Activated CD4-positive, alpha-beta memory T cell treated with anti-CD3 and anti-CD28 coated beads, Interleukin-2, amount 10 ng/mL, durations not matched to agents 7 days and 5 days (primary cell): ENCODE measurements at regions not wholly inside any gene's neighbourhood (a gene's known extent, or its start where the extent isn't known, plus 50 kb on each side); places are given as distances from the start of the nearest gene placed in this dataset.

Source experiments
- CTCF ChIA-PET: fragments of 350-600 bp; sonication (Branson Sonifier 250); formaldehyde crosslinking; loops from one replicate; lab custom pipeline; 2021; ENCODE audit warnings: antibody characterized with exemption, inconsistent platforms; lab: Charles Lee
- POLR2A ChIA-PET: fragments of 350-600 bp; sonication (Branson Sonifier 250); formaldehyde crosslinking; loops from one replicate; lab custom pipeline; 2021; ENCODE audit warnings: antibody characterized with exemption; lab: Charles Lee
- DNase-seq: peaks from one replicate; pipeline ENCODE4 v3.0.0-alpha.2; 2020
- H3K27ac Mint-ChIP-seq: one replicate; pipeline ENCODE4 v1.8.0; 2021; ENCODE audit warnings: mild to moderate bottlenecking, mixed read lengths
- H3K27me3 Mint-ChIP-seq: one replicate; pipeline ENCODE4 v1.8.0; 2021; ENCODE audit warnings: mixed read lengths
- H3K36me3 Mint-ChIP-seq: one replicate; pipeline ENCODE4 v1.8.0; 2021; ENCODE audit warnings: low read depth, mixed read lengths
- H3K4me1 Mint-ChIP-seq: one replicate; pipeline ENCODE4 v1.8.0; 2021; ENCODE audit warnings: mixed read lengths
- H3K4me3 Mint-ChIP-seq: one replicate; pipeline ENCODE4 v1.8.0; 2021; ENCODE audit warnings: mild to moderate bottlenecking, mixed read lengths
- H3K9me3 Mint-ChIP-seq: one replicate; pipeline ENCODE4 v1.8.0; 2021; ENCODE audit warnings: mixed read lengths

DNA sequence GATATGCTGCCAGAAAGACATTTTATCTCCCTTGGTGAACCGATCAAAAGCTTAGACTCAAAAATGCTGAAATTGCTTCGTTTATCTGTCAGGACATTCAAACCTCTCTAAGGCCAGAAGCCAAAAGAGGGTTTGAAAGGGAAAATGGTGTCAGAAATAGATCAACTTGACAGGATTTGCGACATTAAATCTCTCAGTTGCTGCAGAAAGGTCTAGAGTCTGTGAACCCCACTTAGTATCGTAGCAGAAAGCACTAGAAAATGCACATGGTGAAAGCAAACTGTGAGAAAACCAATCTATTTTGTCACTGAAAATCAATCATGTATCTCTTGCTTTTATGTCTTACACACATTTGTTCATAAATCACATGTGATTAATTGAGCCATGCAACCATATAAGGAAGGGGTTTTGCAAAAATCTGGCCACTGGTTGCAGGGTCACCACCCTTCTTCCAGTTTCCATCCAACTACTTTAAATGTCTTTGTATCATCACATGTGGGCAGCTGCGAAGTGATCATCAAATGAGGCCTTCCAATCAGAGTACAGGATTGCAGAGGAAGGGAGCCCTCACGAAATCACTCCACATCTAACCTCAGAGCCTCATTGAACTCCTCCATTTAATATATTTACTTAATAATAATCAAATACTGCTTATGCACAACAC, 347.2 kb upstream of the ANXA10 start:
- DNase-seq: no peak
- H3K27ac Mint-ChIP-seq: no peak overlapping the region
- peaks cover 8% of the 10 kb centered on the region for H3K9me3 Mint-ChIP-seq
- no peaks in the 10 kb centered on the region for H3K27me3 Mint-ChIP-seq
- no peaks in the 10 kb centered on the region for H3K4me1 Mint-ChIP-seq
- POLR2A ChIA-PET: no interaction called here
- CTCF ChIA-PET: no interaction called here
- no peaks in the 10 kb centered on the region for H3K36me3 Mint-ChIP-seq
- H3K4me3 Mint-ChIP-seq: no peak overlapping the region

DNA sequence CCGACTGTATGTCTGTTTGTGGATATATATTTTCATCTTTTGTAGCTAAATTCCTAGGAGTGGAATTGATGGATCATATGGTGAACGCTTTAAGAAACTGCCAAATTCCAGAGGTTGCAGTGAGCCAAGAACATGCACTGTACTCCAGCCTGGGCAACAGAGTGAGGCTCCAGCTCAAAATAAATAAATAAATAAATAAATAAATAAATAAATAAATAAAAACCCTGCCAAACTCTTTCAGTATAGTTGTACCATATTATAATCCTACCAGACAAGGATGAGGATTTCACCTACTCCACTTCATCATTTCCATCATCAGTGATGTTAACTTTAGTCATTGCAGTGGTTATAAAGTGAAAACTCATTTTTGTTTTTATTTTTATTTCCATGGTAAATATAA, 325.1 kb upstream of the ANXA10 start:
- no peaks in the 10 kb centered on the region for H3K36me3 Mint-ChIP-seq
- H3K4me1 Mint-ChIP-seq: no peaks in the 10 kb centered on the region
- no peaks in the 10 kb centered on the region for H3K27me3 Mint-ChIP-seq
- no peak for DNase-seq
- ChIA-PET POLR2A (no interaction called here), CTCF (no interaction called here)
- H3K9me3 Mint-ChIP-seq: peaks cover 7% of the 10 kb centered on the region
- H3K27ac Mint-ChIP-seq: no peak overlapping the region
- no peak overlapping the region for H3K4me3 Mint-ChIP-seq

DNA sequence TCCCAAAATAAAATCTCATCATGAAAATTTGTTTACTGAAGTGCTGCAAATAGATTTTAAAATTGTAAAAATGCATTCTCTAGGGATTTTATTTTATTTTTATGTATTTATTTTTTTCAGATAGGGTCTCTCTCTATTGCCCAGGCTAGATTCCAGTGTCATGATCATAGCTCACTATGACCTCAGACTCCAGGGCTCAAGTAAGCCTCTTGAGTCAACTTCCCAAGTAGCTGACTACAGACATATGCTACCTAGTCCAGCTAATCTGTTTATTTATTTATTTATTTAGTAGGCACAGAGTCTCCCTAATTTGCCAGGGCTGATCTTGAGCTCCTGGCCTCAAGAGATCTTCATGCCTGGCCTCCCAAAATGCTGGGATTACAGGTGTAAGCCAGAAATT, 317.7 kb upstream of the ANXA10 start:
- CTCF ChIA-PET: no interaction called here
- no peak overlapping the region for H3K4me3 Mint-ChIP-seq
- H3K4me1 Mint-ChIP-seq: no peaks in the 10 kb centered on the region
- H3K27me3 Mint-ChIP-seq: no peaks in the 10 kb centered on the region
- no peaks in the 10 kb centered on the region for H3K36me3 Mint-ChIP-seq
- no peak overlapping the region for H3K27ac Mint-ChIP-seq
- no peak for DNase-seq
- POLR2A ChIA-PET: no interaction called here
- H3K9me3 Mint-ChIP-seq: no peaks in the 10 kb centered on the region

DNA sequence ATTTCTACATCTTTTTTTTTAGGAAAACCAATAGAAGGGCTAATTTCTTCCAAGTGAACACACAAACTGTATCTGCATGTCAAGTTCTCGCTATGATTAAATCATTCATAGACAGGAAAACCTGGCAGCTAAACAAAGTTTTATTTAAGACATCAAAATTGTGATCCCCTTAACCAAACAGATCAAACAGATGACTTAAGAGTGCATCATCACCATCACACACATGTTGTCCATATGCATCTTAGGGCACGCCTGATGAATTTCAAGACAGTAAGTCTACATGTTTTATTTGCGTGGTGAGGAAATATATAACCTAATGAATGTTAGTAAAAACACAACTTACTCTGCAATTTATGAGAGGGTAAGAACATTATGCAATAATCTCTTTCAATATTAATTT, 317.0 kb upstream of the ANXA10 start:
- H3K4me1 Mint-ChIP-seq: no peaks in the 10 kb centered on the region
- no peaks in the 10 kb centered on the region for H3K27me3 Mint-ChIP-seq
- ChIA-PET CTCF (no interaction called here), POLR2A (no interaction called here)
- no peak overlapping the region for H3K27ac Mint-ChIP-seq
- H3K4me3 Mint-ChIP-seq: no peak overlapping the region
- H3K36me3 Mint-ChIP-seq: no peaks in the 10 kb centered on the region
- no peak for DNase-seq
- no peaks in the 10 kb centered on the region for H3K9me3 Mint-ChIP-seq

DNA sequence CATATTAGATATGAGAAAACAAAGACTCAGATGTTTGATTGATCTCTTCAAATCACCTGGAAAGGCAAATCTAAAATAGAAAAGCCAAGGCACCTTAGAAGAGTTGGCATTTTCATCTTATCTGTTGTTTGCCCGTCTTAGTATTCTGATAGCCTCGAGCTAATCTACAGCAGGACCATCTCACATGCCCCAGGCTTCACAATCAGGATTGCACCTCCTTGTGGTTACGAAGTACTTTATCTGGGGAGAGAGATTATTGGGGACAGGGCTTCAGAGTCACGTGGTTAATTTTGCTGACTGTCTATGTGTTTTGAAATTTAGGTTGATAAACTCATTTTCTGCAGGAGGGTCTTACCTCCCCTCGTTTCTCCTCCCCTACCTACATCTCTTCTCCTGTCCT, 313.1 kb upstream of the ANXA10 start:
- POLR2A ChIA-PET: no interaction called here

DNA sequence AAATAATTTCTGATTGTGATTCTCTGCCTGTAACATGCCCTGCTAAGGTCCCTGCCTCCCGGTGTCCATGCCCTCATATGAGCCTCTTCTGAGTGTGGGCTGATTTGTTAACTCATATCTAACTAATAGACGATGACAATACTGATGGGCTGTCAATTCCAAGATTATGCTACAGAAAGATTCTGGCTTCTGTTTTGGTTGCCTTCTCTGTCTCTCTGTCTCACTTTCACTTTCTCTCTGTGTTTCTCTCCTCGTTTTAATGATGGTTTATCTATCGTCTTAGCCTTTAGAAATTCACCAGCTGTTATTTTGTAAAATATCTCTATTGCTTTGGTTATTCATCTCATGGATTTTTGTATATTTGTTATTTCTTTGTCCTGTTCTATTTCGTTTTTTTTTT, 312.5 kb upstream of the ANXA10 start:
- Mint-ChIP-seq H3K27ac (no peak overlapping the region), H3K9me3 (no peaks in the 10 kb centered on the region), H3K27me3 (no peaks in the 10 kb centered on the region), H3K36me3 (no peaks in the 10 kb centered on the region), H3K4me3 (no peak overlapping the region), H3K4me1 (no peaks in the 10 kb centered on the region)
- ChIA-PET POLR2A (no interaction called here), CTCF (no interaction called here)
- no peak for DNase-seq

More for the DNA sequence above, 313.1 kb upstream of the ANXA10 start:
- Mint-ChIP-seq H3K4me1 (no peaks in the 10 kb centered on the region), H3K27ac (no peak overlapping the region), H3K27me3 (no peaks in the 10 kb centered on the region), H3K9me3 (no peaks in the 10 kb centered on the region), H3K4me3 (no peak overlapping the region), H3K36me3 (no peaks in the 10 kb centered on the region)
- CTCF ChIA-PET: no interaction called here
- no peak for DNase-seq

DNA sequence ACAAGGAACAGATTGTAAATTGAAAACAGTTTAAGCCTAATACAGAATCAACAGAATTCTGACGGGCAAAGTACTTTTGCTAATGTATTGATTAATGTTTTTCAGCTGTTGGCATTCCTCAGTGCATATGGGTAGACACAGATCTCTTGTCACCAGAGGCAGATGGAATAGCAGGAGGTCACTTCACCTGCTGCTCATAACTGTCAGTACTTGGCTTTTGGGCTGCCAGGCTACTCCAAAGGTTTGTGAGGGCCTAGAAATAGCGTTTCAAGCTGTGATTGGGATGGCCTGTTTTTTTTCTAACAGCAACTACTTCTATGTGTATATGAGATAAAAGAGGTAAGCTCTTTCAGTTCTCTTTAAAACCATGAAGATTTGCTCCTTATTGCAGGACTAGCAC, 307.5 kb upstream of the ANXA10 start:
- Mint-ChIP-seq H3K27me3 (no peaks in the 10 kb centered on the region), H3K36me3 (no peaks in the 10 kb centered on the region), H3K27ac (no peak overlapping the region), H3K9me3 (no peaks in the 10 kb centered on the region), H3K4me3 (no peak overlapping the region), H3K4me1 (no peaks in the 10 kb centered on the region)
- no peak for DNase-seq
- ChIA-PET CTCF (no interaction called here), POLR2A (no interaction called here)

DNA sequence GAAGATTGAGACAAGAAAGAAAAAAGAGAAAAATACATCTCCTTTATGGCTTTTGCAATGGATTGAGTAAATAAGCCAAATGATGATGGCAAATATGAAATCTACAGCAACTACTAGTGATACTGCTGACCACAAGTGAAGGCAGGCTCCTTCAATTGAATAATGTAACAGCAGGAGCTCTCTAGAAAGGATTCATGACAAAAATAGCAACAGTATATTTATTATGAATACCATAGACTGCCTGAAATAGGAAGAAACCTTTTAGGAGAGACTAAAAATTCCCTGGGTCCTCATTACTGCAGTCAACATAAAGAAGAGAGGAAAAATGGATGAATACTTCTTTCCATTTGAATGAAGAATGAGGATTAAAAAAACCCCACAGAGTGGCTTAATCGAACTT, 306.8 kb upstream of the ANXA10 start:
- no peak for DNase-seq
- H3K4me1 Mint-ChIP-seq: no peaks in the 10 kb centered on the region
- H3K27ac Mint-ChIP-seq: no peak overlapping the region
- no peak overlapping the region for H3K4me3 Mint-ChIP-seq
- H3K9me3 Mint-ChIP-seq: no peaks in the 10 kb centered on the region
- ChIA-PET CTCF (no interaction called here), POLR2A (no interaction called here)
- no peaks in the 10 kb centered on the region for H3K27me3 Mint-ChIP-seq
- H3K36me3 Mint-ChIP-seq: no peaks in the 10 kb centered on the region

DNA sequence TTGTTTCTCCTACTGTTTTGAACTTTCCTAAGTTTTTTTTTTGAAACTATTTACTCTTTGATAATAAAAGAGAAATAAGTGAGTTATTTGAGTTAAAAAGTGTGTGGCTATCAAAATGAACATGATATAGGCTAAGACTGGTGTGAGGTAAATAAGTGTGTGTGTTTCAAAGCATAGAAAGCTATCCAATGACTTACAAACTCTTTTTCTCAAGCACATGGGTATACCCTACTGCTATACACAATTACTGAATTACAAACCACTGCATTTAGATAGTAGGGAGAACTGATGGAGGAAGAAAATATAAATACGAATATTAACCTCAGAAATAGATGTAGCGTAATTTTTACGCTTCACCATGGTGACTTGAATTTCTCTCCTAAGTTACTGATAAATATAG, 305.8 kb upstream of the ANXA10 start:
- no peaks in the 10 kb centered on the region for H3K36me3 Mint-ChIP-seq
- ChIA-PET POLR2A (no interaction called here), CTCF (no interaction called here)
- H3K9me3 Mint-ChIP-seq: no peaks in the 10 kb centered on the region
- no peaks in the 10 kb centered on the region for H3K4me1 Mint-ChIP-seq
- H3K27ac Mint-ChIP-seq: no peak overlapping the region
- H3K4me3 Mint-ChIP-seq: no peak overlapping the region
- no peak for DNase-seq
- no peaks in the 10 kb centered on the region for H3K27me3 Mint-ChIP-seq

DNA sequence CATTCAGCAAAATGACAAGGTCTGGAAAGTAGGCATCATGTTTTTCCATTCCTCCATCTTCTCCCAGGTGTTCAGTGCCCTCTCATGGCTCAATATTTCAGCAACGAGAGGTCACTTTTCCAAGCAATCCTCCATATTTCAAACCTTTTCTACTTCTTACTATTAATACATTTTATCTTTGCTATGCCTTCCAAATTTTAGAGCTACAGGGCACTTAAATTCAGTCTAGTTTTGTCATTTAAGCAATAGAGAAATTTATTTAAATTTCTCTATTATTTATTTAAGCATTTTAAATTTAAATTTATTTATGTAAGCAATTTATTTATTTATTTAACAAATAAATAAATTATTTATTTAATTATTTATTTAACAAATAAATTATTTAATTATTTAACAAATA, 305.1 kb upstream of the ANXA10 start:
- no peaks in the 10 kb centered on the region for H3K27me3 Mint-ChIP-seq
- CTCF ChIA-PET: no interaction called here
- no peak overlapping the region for H3K27ac Mint-ChIP-seq
- POLR2A ChIA-PET: no interaction called here
- DNase-seq: no peak
- H3K4me3 Mint-ChIP-seq: no peak overlapping the region
- H3K4me1 Mint-ChIP-seq: no peaks in the 10 kb centered on the region
- H3K36me3 Mint-ChIP-seq: no peaks in the 10 kb centered on the region
- peaks cover 5% of the 10 kb centered on the region for H3K9me3 Mint-ChIP-seq

DNA sequence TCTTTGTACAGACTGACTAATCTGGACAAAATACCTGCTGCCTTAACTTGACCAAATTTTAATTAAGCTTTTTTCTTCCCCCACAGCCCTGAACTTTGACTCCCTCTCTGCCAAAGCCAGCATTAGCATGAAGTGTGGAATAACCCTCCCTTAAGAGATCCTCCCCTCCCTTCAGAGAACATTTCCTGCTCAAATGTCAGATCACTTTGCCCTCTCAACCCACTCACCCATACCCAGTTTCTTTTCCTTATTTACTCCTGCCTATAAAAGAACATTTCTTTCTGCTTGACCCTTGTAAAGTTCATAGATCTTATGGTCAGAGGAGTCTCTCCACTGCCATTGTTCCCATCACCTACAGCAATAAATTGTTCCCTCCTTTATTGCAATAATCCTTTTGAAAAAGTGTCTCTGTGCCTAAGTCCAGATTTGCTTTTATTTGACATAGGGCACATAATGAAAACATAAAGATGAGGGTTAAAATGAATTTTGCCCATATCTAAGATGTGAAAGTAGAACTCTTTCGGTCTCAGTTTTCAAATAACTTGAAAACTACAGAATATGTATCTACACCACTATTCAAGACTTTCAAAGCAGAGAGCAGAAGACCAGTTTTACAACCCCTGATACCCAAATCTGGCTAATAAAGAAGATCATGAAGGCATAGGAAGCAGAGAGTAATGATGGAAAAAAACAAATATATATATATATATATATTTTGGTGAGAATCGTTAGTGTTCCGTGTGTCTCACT, 289.7 kb upstream of the ANXA10 start:
- no peak for DNase-seq
- Mint-ChIP-seq H3K27me3 (no peaks in the 10 kb centered on the region), H3K4me3 (no peak overlapping the region), H3K36me3 (no peaks in the 10 kb centered on the region), H3K27ac (no peak overlapping the region), H3K9me3 (no peaks in the 10 kb centered on the region), H3K4me1 (no peaks in the 10 kb centered on the region)
- ChIA-PET POLR2A (no interaction called here), CTCF (no interaction called here)

DNA sequence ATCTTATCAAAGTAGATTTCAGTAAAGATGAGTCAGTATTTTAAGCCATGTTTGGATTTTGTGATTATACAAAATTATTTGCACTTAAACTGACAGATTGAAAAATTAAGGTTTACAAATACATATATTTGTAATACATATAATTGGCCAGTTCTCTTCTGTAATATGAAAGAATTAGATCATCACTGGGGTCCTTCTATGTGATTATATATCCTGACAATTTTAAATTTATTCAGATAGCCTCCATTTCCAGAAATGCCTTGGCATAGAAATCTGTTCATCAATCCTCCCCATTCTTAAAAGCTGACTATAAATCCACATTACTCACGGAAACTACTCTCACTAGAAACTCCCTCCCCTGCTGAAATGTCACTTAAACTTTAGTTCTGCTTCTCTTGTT, 280.4 kb upstream of the ANXA10 start:
- H3K9me3 Mint-ChIP-seq: peaks cover 3% of the 10 kb centered on the region
- H3K4me1 Mint-ChIP-seq: no peaks in the 10 kb centered on the region
- no peak overlapping the region for H3K4me3 Mint-ChIP-seq
- DNase-seq: no peak
- H3K36me3 Mint-ChIP-seq: no peaks in the 10 kb centered on the region
- POLR2A ChIA-PET: no interaction called here
- no peaks in the 10 kb centered on the region for H3K27me3 Mint-ChIP-seq
- CTCF ChIA-PET: no interaction called here
- no peak overlapping the region for H3K27ac Mint-ChIP-seq

DNA sequence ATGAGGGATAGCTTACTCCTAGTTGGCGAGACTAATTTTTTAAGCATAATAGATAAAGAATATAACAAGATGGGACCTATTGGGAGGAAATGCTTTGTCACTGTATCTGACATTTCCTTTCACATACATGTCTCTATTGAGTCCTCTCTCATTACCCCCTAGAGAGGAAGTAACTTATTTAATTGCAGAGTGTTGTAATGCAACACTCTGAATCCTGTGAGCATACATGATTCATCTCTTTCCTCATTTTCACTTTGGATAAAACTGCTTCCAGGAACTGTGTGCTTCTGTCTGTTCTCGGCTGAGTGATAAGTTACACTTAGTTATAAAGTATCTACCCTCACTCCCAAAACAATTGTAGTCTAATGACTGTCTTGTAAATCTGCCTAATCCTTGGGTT, 266.1 kb upstream of the ANXA10 start:
- Mint-ChIP-seq H3K27ac (no peak overlapping the region), H3K27me3 (no peaks in the 10 kb centered on the region), H3K36me3 (no peaks in the 10 kb centered on the region), H3K9me3 (no peaks in the 10 kb centered on the region), H3K4me3 (no peak overlapping the region), H3K4me1 (no peaks in the 10 kb centered on the region)
- CTCF ChIA-PET: interaction anchor here (0.6 kb wide), 1 partner anchor 109 kb away, joined by 3 read pairs; no protein-coding TSS in a partner anchor
- POLR2A ChIA-PET: no interaction called here
- no peak for DNase-seq

DNA sequence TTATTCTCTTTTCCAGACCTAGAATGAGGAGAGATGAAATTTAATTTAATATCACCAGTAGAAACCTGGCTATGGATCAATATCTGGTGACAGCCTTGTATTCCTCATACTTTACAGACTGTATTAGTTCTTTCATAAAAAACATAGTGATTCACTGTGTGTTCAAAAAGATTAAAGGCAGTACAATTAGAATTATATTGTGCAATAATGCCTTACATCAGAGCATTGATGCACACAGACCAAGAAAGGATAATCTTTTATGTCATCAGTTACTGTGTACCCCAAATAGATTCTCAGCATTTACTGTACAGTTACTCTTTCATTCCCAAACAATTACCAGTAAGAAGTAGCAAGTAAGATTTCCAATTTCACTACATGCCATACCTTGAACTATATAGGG, 260.5 kb upstream of the ANXA10 start:
- Mint-ChIP-seq H3K4me1 (no peaks in the 10 kb centered on the region), H3K27ac (no peak overlapping the region), H3K4me3 (no peak overlapping the region), H3K36me3 (no peaks in the 10 kb centered on the region), H3K9me3 (no peaks in the 10 kb centered on the region), H3K27me3 (no peaks in the 10 kb centered on the region)
- ChIA-PET CTCF (no interaction called here), POLR2A (no interaction called here)
- no peak for DNase-seq
